Mesenchymal stem cell (in vitro differentiated cells and primary cell): ENCODE measurements at regions not wholly inside any gene's neighbourhood (a gene's known extent, or its start where the extent isn't known, plus 50 kb on each side); places are given as distances from the start of the nearest gene placed in this dataset.

Experiments used
- DNase-seq: peaks from one replicate; pipeline ENCODE4 v3.0.0-alpha.2; 2013
- H2AFZ ChIP-seq: one replicate; pipeline ENCODE4 v1.6.1; 2013; ENCODE audit warnings: low read depth, mild to moderate bottlenecking, control low read depth, inconsistent platforms, low read length, moderate library complexity
- H2AK5ac ChIP-seq: 2 replicates; pipeline ENCODE4 v1.6.1; 2013; ENCODE audit warnings: low read length, moderate library complexity, mild to moderate bottlenecking, inconsistent platforms; ENCODE audit not compliant: severe bottlenecking
- H2BK120ac ChIP-seq: one replicate; pipeline ENCODE4 v1.6.1; 2013; ENCODE audit warnings: low read depth, mild to moderate bottlenecking, inconsistent platforms, low read length, moderate library complexity
- H2BK12ac ChIP-seq, 2 experiments: one replicate each; pipeline ENCODE4 v1.6.1; 2013; ENCODE audit warnings: inconsistent platforms in 2 of 2, low read length in 2 of 2, mild to moderate bottlenecking in 2 of 2, moderate library complexity in 2 of 2, control low read depth in 1 of 2
- H2BK15ac ChIP-seq: one replicate; pipeline ENCODE4 v1.6.1; 2013; ENCODE audit warnings: mild to moderate bottlenecking, low read depth, inconsistent platforms; ENCODE audit not compliant: poor library complexity, severe bottlenecking
- H2BK5ac ChIP-seq: 2 replicates; pipeline ENCODE4 v1.6.1; 2013; ENCODE audit warnings: low read depth, mild to moderate bottlenecking, low read length, control low read depth, inconsistent platforms; ENCODE audit not compliant: poor library complexity, severe bottlenecking
- H3K14ac ChIP-seq, 2 experiments: one replicate each; pipeline ENCODE4 v1.6.1; 2013; ENCODE audit warnings: inconsistent platforms in 2 of 2, low read length in 2 of 2, control low read depth in 1 of 2, mild to moderate bottlenecking in 1 of 2, moderate library complexity in 1 of 2
- H3K18ac ChIP-seq, 2 experiments: one replicate each; pipeline ENCODE4 v1.6.1; 2013; ENCODE audit warnings: inconsistent platforms in 2 of 2, low read length in 2 of 2, control low read depth in 1 of 2, low read depth in 1 of 2, mild to moderate bottlenecking in 1 of 2
- H3K23ac ChIP-seq, 2 experiments: one replicate each; pipeline ENCODE4 v1.6.1; 2013; ENCODE audit warnings: inconsistent platforms in 2 of 2, low read length in 2 of 2, mild to moderate bottlenecking in 2 of 2, moderate library complexity in 2 of 2, control low read depth in 1 of 2
- H3K27ac ChIP-seq: 2 replicates; pipeline ENCODE4 v1.5.1; 2013; ENCODE audit warnings: mild to moderate bottlenecking, moderate library complexity, low read length, control low read depth, inconsistent platforms; ENCODE audit not compliant: poor library complexity, severe bottlenecking
- H3K27me3 ChIP-seq, 2 experiments: 2 replicates each; pipeline versions ENCODE4 v1.6.1 to v1.7.0; 2013; ENCODE audit warnings: low read length in 2 of 2, mild to moderate bottlenecking in 2 of 2, moderate library complexity in 2 of 2, control low read depth in 1 of 2, inconsistent platforms in 1 of 2; ENCODE audit not compliant: control insufficient read depth in 1 of 2, insufficient read depth in 1 of 2
- H3K36me3 ChIP-seq, 2 experiments: 2 replicates each; pipeline versions ENCODE4 v1.6.1 to v1.7.0; 2013; ENCODE audit warnings: low read length in 2 of 2, control low read depth in 1 of 2, inconsistent platforms in 1 of 2, low read depth in 1 of 2, mild to moderate bottlenecking in 1 of 2; ENCODE audit not compliant: insufficient read depth in 2 of 2, control insufficient read depth in 1 of 2
- H3K4ac ChIP-seq, 2 experiments: one replicate each; pipeline ENCODE4 v1.6.1; 2013; ENCODE audit warnings: inconsistent platforms in 2 of 2, low read length in 2 of 2, mild to moderate bottlenecking in 2 of 2, moderate library complexity in 2 of 2, control low read depth in 1 of 2, low read depth in 1 of 2
- H3K4me1 ChIP-seq: 2 replicates; pipeline ENCODE4 v1.6.1; 2013; ENCODE audit warnings: low read depth, low read length, control low read depth; ENCODE audit not compliant: control insufficient read depth, insufficient read depth
- H3K4me2 ChIP-seq: 2 replicates; pipeline ENCODE4 v1.6.1; 2013; ENCODE audit warnings: low read length, mild to moderate bottlenecking, inconsistent platforms; ENCODE audit not compliant: poor library complexity, severe bottlenecking
- H3K4me3 ChIP-seq, 2 experiments: 2 replicates each; pipeline versions ENCODE4 v1.5.1 to v1.7.0; 2013; ENCODE audit warnings: low read length in 2 of 2, mild to moderate bottlenecking in 2 of 2, control low read depth in 1 of 2, low read depth in 1 of 2; ENCODE audit not compliant: insufficient read depth in 1 of 2
- H3K79me1 ChIP-seq: replicated peaks from 2 replicates; pipeline ENCODE4 v1.6.1; 2013; ENCODE audit warnings: mild to moderate bottlenecking, control low read depth, low read length, inconsistent platforms; ENCODE audit not compliant: poor library complexity, severe bottlenecking
- H3K9ac ChIP-seq: 2 replicates; pipeline ENCODE4 v1.7.0; 2013; ENCODE audit warnings: mild to moderate bottlenecking, low read length, moderate library complexity
- H3K9me3 ChIP-seq: 2 replicates; pipeline ENCODE4 v1.7.0; 2013; ENCODE audit warnings: mild to moderate bottlenecking, low read length; ENCODE audit not compliant: control insufficient read depth
- H4K8ac ChIP-seq: one replicate; pipeline ENCODE4 v1.6.1; 2013; ENCODE audit warnings: inconsistent platforms, mild to moderate bottlenecking, low read length, moderate library complexity
- H4K91ac ChIP-seq: one replicate; pipeline ENCODE4 v1.6.1; 2013; ENCODE audit warnings: mild to moderate bottlenecking, low read length, inconsistent platforms
- WGBS: methylation state at CpG from one replicate; pipeline ENCODE4 v1.1.7; 2013; ENCODE audit warnings: mixed read lengths; 5-methylcytosine and 5-hydroxymethylcytosine counted together

GRCh38 chr3:74217467-74217866 lies 397.0 kb downstream of the CNTN3 start:
- no CpG with 5 or more reads among the region's 3 CpGs for WGBS
- H2AFZ ChIP-seq, result no peak overlapping the region
- H2BK5ac ChIP-seq, result no peak overlapping the region
- no peak overlapping the region for H2BK120ac ChIP-seq
- no peak for DNase-seq
- H4K8ac ChIP-seq, result no peak overlapping the region
- no peaks in the 10 kb centered on the region for H3K4me1 ChIP-seq
- H3K4me2 ChIP-seq, result no peak overlapping the region
- H3K4ac ChIP-seq, result no peak overlapping the region
- H3K23ac ChIP-seq, result no peak overlapping the region
- H3K27me3 ChIP-seq, result no peaks in the 10 kb centered on the region
- H3K4me3 ChIP-seq, result no peak overlapping the region
- H2BK12ac ChIP-seq, result no peak overlapping the region
- no peak overlapping the region for H2BK15ac ChIP-seq
- no peak overlapping the region for H3K27ac ChIP-seq
- no peak overlapping the region for H3K9ac ChIP-seq
- H3K9me3 ChIP-seq, result no peaks in the 10 kb centered on the region
- H4K91ac ChIP-seq, result no peak overlapping the region
- no peak overlapping the region for H3K18ac ChIP-seq
- H3K14ac ChIP-seq, result no peak overlapping the region
- no peaks in the 10 kb centered on the region for H3K36me3 ChIP-seq
- no peaks in the 10 kb centered on the region for H3K79me1 ChIP-seq
- H2AK5ac ChIP-seq, result no peak overlapping the region

GRCh38 chr3:74214286-74214685 lies 400.2 kb downstream of the CNTN3 start:
- Histone ChIP-seq H3K18ac (no peak overlapping the region), H3K27ac (no peak overlapping the region), H2BK5ac (no peak overlapping the region), H3K9me3 (no peaks in the 10 kb centered on the region), H3K14ac (no peak overlapping the region), H4K91ac (no peak overlapping the region), H3K36me3 (no peaks in the 10 kb centered on the region), H3K4ac (no peak overlapping the region), H2AFZ (no peak overlapping the region), H3K4me1 (no peaks in the 10 kb centered on the region), H3K23ac (no peak overlapping the region), H2BK15ac (no peak overlapping the region), H2BK12ac (no peak overlapping the region), H3K4me2 (no peak overlapping the region), H4K8ac (no peak overlapping the region), H3K4me3 (no peak overlapping the region), H3K27me3 (no peaks in the 10 kb centered on the region), H3K9ac (no peak overlapping the region), H3K79me1 (no peaks in the 10 kb centered on the region), H2AK5ac (no peak overlapping the region), H2BK120ac (no peak overlapping the region)
- WGBS, result 95% methylated on average over 2 of the region's 4 CpGs
- no peak for DNase-seq

DNA sequence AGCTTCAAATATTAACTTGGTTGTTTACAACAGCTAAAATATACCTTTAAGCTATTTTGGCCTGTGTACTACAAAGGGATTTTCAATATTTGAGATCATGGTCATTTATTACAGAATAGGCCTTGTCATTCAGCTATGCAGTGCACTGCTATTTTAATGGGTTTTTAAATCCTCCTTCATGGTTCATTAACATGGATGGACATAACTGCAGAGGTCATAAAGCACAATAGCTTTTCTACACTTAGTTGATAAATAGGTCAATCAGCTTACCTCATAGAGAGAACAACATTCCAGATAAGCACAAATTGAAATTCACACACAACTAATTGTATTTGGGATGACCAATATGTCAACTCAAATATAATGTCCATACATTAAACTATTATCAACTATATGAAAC lies 403.7 kb downstream of the CNTN3 start:
- no peaks in the 10 kb centered on the region for H3K79me1 ChIP-seq
- no peak overlapping the region for H4K8ac ChIP-seq
- H2BK5ac ChIP-seq, result no peak overlapping the region
- no peaks in the 10 kb centered on the region for H3K27me3 ChIP-seq
- H2BK15ac ChIP-seq, result no peak overlapping the region
- no peak for DNase-seq
- no peak overlapping the region for H3K18ac ChIP-seq
- H3K23ac ChIP-seq, result no peak overlapping the region
- no peak overlapping the region for H2BK120ac ChIP-seq
- H3K9me3 ChIP-seq, result no peaks in the 10 kb centered on the region
- H3K4me2 ChIP-seq, result no peak overlapping the region
- no peak overlapping the region for H4K91ac ChIP-seq
- H2BK12ac ChIP-seq, result no peak overlapping the region
- H3K27ac ChIP-seq, result no peak overlapping the region
- H3K4me1 ChIP-seq, result no peaks in the 10 kb centered on the region
- no peak overlapping the region for H3K4me3 ChIP-seq
- H2AK5ac ChIP-seq, result no peak overlapping the region
- no peak overlapping the region for H3K9ac ChIP-seq
- H3K4ac ChIP-seq, result no peak overlapping the region
- H2AFZ ChIP-seq, result no peak overlapping the region
- H3K14ac ChIP-seq, result no peak overlapping the region
- no peaks in the 10 kb centered on the region for H3K36me3 ChIP-seq

- Histone ChIP-seq H2BK5ac (no peak overlapping the region), H4K8ac (no peak overlapping the region), H3K9ac (no peak overlapping the region), H3K4me2 (no peak overlapping the region), H3K18ac (no peak overlapping the region), H3K4me1 (no peaks in the 10 kb centered on the region), H3K36me3 (no peaks in the 10 kb centered on the region), H3K27ac (no peak overlapping the region), H2AFZ (no peak overlapping the region), H2AK5ac (no peak overlapping the region), H4K91ac (no peak overlapping the region), H3K4me3 (no peak overlapping the region), H3K4ac (no peak overlapping the region), H3K27me3 (no peaks in the 10 kb centered on the region), H3K14ac (no peak overlapping the region), H3K79me1 (no peaks in the 10 kb centered on the region), H2BK120ac (no peak overlapping the region), H2BK15ac (no peak overlapping the region), H3K9me3 (no peaks in the 10 kb centered on the region), H3K23ac (no peak overlapping the region), H2BK12ac (no peak overlapping the region)
- no CpG with 5 or more reads among the region's 2 CpGs for WGBS
- DNase-seq, result no peak
Observed at GRCh38 chr3:74200952-74201351, 413.5 kb downstream of the CNTN3 start.
